ENCODE measurements at regions not wholly inside any gene's neighbourhood (a gene's known extent, or its start where the extent isn't known, plus 50 kb on each side); places are given as distances from the start of the nearest gene placed in this dataset.

DNA sequence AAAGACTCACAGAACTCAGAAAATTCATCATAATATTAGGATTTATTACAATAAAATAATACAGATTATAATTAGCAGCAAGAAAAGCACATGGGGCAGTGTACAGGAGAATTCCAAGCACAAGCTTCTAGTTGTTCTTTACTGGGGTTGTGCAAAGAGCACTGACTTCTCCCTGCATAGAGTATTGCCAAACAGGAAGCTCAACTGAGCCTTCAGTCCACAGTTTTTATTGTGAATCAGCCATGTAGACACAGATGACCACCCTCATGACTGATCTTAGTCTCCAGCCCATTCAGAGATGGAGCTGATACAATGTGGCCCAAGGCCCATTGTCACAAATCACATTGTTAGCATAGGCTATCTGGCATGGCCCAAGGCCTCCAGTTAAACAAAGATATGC is 798.9 kb downstream of the KCNA4 start:
- H3K4me3 ChIP-seq (ENCODE audit: low read depth, low read length) = no peak overlapping the region
- no peaks in the 10 kb centered on the region for H3K9me3 ChIP-seq
- no peaks in the 10 kb centered on the region for H3K27me3 ChIP-seq
- no peaks in the 10 kb centered on the region for H3K36me3 ChIP-seq
- TF ChIP-seq, protein P1, sequence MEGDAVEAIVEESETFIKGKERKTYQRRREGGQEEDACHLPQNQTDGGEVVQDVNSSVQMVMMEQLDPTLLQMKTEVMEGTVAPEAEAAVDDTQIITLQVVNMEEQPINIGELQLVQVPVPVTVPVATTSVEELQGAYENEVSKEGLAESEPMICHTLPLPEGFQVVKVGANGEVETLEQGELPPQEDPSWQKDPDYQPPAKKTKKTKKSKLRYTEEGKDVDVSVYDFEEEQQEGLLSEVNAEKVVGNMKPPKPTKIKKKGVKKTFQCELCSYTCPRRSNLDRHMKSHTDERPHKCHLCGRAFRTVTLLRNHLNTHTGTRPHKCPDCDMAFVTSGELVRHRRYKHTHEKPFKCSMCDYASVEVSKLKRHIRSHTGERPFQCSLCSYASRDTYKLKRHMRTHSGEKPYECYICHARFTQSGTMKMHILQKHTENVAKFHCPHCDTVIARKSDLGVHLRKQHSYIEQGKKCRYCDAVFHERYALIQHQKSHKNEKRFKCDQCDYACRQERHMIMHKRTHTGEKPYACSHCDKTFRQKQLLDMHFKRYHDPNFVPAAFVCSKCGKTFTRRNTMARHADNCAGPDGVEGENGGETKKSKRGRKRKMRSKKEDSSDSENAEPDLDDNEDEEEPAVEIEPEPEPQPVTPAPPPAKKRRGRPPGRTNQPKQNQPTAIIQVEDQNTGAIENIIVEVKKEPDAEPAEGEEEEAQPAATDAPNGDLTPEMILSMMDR (IDR thresholded peaks at IDR 0.05; ENCODE audit: low read depth, low read length) = no peak
- DNase-seq = no peak
- H3K4me1 ChIP-seq = no peaks in the 10 kb centered on the region

GRCh38 chr11:29214833-29215232 is 802.0 kb downstream of the KCNA4 start:
- TF ChIP-seq, protein P1 (IDR thresholded peaks at IDR 0.05; ENCODE audit: low read depth, low read length) = no peak
- Histone ChIP-seq H3K4me1 (no peaks in the 10 kb centered on the region), H3K4me3 (ENCODE audit: low read depth, low read length) (no peak overlapping the region), H3K36me3 (no peaks in the 10 kb centered on the region), H3K27me3 (no peaks in the 10 kb centered on the region), H3K9me3 (no peaks in the 10 kb centered on the region)
- DNase-seq = no peak

GRCh38 chr11:29211202-29211601 is 805.6 kb downstream of the KCNA4 start:
- no peak overlapping the region for H3K4me3 ChIP-seq (ENCODE audit: low read depth, low read length)
- DNase-seq = no peak
- TF ChIP-seq, protein P1 (IDR thresholded peaks at IDR 0.05; ENCODE audit: low read depth, low read length) = no peak
- no peaks in the 10 kb centered on the region for H3K27me3 ChIP-seq
- no peaks in the 10 kb centered on the region for H3K36me3 ChIP-seq
- no peaks in the 10 kb centered on the region for H3K4me1 ChIP-seq
- no peaks in the 10 kb centered on the region for H3K9me3 ChIP-seq

DNA sequence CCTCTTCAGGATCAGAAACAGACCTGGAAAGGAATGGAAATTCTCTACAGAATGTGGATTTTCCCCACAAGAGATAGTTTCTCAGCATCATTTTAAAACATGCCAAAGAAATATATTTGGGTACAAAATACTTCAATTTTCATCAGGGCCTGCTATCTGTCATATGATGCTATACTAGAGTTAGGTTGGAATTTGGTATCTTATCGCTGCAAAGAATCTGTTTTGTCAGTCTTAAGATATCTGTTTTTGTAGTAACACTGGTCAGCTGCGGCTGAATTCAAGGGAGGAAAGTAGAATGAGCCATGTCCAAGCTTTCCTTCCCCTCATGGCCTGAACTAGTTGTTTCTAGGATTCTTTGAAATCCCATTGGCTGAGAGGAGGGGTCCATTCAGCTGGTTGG is 806.4 kb downstream of the KCNA4 start:
- Histone ChIP-seq H3K4me1 (no peaks in the 10 kb centered on the region), H3K9me3 (no peaks in the 10 kb centered on the region), H3K36me3 (no peaks in the 10 kb centered on the region), H3K27me3 (no peaks in the 10 kb centered on the region), H3K4me3 (ENCODE audit: low read depth, low read length) (no peak overlapping the region)
- no peak for DNase-seq
- TF ChIP-seq, protein P1 (IDR thresholded peaks at IDR 0.05; ENCODE audit: low read depth, low read length) = no peak

DNA sequence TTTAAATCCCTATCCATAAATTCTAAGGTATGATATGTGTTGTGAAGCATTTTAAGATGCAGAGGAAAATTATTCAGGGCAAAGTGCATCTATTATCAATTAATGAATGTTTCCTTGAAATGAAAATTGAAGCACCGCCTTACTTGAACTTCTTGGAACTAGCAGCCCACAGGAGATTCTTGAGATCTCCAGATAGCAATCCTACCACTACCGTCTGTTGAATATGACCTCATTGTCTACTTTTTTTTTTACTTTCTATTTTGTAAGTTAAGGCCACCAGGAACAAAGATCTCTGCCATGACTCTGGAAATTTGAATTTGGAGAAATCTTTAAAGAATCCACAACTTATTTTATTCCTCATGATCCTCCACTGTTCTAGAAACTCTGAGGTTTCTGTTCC is 808.7 kb downstream of the KCNA4 start:
- Histone ChIP-seq H3K27me3 (no peaks in the 10 kb centered on the region), H3K9me3 (no peaks in the 10 kb centered on the region), H3K36me3 (no peaks in the 10 kb centered on the region), H3K4me1 (no peaks in the 10 kb centered on the region), H3K4me3 (ENCODE audit: low read depth, low read length) (no peak overlapping the region)
- TF ChIP-seq, protein P1 (IDR thresholded peaks at IDR 0.05; ENCODE audit: low read depth, low read length) = no peak
- DNase-seq = no peak

GRCh38 chr11:29200791-29201562 is 815.9 kb downstream of the KCNA4 start:
- no peak for DNase-seq
- TF ChIP-seq, protein P1 (IDR thresholded peaks at IDR 0.05; ENCODE audit: low read depth, low read length) = no peak
- H3K4me1 ChIP-seq = no peaks in the 10 kb centered on the region
- no peak overlapping the region for H3K4me3 ChIP-seq (ENCODE audit: low read depth, low read length)
- H3K27me3 ChIP-seq = no peaks in the 10 kb centered on the region
- H3K9me3 ChIP-seq = no peaks in the 10 kb centered on the region
- H3K36me3 ChIP-seq = no peaks in the 10 kb centered on the region

Measured in BE2C (cell line).